SK-N-MC (cell line): ENCODE measurements at regions not wholly inside any gene's neighbourhood (a gene's known extent, or its start where the extent isn't known, plus 50 kb on each side); places are given as distances from the start of the nearest gene placed in this dataset.

Experiments
- EZH2 ChIP-seq: fragments of 200-600 bp; sonication (generic); IDR thresholded peaks from one replicate; pipeline ENCODE4 v1.6.1; 2017; ENCODE audit warnings: antibody characterized with exemption
- POLR2AphosphoS5 ChIP-seq: IDR thresholded peaks from 2 replicates; pipeline ENCODE4 v1.6.1; 2012; ENCODE audit warnings: mild to moderate bottlenecking, low read depth, low read length, borderline replicate concordance

GRCh38 chr2:219998714-219999227 lies 371.3 kb downstream of the SLC4A3 start:
- no peak for TF ChIP-seq EZH2
- no peak for TF ChIP-seq POLR2AphosphoS5
